ENCODE measurements at regions not wholly inside any gene's neighbourhood (a gene's known extent, or its start where the extent isn't known, plus 50 kb on each side); places are given as distances from the start of the nearest gene placed in this dataset.
"Not testable (repeated sequence)": the region's sequence is repeated elsewhere in the genome, so short reads cannot be mapped to it uniquely, and the experiment has no call there.

DNA sequence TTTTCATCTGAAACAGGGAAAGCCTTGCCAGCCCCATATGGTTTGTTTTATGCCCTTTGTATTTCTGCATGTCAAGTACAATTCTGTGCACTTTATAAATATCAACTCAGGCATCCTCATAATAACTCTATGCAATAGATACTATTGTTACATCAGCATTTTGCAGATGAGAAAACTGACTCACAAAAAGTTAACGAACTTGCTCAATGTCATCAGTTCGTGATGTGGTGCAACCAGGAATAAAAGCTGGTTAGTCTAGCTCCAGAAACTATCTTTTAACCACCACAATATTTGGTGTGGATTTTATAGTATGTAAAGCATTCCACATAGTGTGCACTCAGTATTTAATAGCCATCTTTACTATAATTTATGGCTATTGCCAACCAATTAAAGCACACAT is 134.9 kb downstream of the MRPS30 start:
- no peak for DNase-seq

DNA sequence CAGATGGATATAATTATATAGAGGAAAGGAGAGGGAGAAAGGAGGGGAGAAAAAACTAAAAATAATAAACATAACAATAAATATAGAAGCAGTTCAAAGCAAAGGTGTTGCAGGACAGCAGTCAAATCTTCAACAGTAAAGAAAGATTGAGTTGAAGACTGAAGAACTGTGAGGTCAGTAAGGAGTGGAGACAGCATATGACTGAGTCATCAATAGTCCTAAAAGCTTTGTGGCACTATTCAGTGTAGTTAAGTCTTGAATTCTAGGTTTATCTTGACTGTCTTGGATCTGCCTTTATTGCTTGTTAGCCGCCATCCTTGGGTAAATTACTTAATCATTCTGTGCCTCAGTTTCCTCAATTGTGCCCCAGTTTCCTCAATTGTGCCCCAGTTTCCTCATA is 137.0 kb downstream of the MRPS30 start:
- DNase-seq = no peak

DNA sequence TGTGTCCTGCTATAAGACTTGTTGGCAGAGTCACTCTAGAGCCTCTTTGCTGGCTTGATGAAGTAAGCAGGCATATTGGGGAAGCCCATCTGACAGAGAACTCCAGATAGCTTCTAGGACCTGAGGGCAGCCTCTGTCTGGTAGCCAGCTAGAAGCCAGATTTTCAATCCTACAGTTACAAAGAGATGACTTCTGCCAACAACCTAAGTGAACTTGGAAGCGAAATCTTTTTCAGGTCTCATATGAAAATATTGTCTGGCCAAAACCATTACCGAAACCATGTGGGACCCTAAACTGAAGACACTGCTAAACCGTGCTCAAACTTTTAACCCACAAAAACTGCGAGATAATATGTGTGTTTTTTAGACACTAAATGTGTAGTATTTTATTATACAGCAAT is 140.9 kb downstream of the MRPS30 start:
- DNase-seq = no peak

DNA sequence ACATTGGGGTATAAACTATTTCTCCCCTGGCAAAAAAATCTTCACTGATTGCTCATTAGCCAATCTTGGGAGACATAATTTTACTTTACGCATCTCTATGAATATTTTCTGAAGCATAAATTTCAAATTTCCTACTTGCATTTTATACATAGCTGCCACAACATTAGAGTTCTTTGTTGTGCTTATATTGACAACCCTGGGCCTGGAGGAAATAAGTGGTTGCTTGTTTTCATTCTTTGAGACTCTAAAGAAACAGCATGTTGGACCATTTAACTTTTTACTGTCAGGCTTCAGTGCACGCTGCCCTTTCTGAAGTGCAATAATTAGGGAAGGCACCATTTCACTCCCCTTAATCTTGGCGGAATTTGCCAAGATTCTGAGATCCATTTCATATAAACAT is 142.6 kb downstream of the MRPS30 start:
- no peak for DNase-seq

DNA sequence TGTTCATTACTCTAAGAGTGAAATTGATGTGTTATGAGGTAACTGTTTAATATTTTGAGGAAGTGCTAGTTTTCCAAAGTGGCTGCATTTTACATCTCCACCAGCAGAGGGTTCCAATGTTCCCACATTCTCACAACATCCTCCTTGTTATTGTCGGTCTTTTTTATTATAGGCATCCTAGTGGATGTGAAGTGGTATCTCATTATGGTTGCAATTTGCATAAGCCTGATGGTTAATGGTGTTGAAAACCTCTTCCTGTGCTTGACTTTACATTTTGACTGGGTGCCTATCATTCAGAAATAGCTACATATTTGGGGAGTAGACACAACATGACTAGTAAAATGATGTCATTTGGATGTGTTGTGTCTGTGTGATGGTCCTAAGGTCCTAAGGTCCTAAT is 143.6 kb downstream of the MRPS30 start:
- DNase-seq = peak; percentile 62

DNA sequence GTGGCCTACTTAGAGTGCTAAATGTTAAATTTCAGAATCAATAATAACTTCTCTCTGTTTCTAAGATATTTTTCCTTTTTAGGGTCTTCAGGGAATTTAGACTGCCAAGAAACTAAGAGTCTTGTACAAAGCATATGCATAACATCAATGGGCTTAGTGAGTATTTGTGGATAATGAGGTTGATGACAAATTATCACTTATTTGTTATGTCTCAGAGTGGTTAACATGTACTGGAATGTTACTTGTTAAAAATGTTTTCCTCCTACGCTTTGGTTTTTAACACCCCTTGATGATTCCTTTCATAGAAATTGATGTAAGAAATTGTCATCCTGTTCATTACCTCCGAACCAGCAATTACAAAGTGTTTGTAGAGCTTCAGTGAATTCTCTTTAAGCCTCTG is 144.3 kb downstream of the MRPS30 start:
- no peak for DNase-seq

DNA sequence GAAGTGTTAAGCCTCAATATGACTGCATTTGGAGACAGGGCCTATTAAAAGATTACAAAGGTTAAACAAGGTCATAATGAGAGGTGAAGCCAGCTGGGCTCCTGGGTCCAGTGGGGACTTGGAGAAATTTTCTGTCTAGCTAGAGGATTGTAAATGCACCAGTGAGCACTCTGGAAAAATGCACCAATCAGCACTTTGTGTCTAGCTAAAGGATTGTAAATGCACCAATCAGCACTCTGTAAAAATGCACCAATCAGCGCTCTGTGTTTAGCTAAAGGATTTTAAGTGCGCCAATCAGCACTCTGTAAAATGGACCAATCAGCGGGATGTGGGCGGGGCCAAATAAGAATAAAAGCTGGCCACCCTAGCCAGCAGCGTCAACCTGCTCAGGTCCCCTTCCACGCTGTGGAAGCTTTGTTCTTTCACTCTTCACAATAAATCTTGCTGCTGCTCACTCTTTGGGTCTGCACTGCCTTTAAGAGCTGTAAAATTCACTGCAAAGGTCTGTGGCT is 150.3 kb downstream of the MRPS30 start:
- DNase-seq = not testable (repeated sequence)

DNA sequence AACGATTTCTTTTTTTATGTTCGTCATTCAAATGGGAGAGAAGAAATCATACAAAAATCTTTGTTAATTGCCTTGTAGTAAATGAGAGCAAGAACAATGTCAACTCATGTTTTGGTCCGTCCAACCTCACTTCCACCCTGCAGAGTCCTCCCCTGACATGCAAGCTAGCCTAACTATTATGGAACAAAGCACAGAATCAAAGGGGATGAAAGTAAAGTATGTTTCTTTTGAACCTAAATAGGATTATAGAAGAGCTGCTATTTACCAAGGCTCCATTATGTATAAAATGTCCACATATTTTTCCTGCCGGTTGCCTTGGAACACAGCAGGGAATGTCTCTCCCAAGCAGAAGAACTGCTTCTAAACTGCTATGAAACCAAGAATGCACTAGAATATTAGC is 161.1 kb downstream of the MRPS30 start:
- no peak for DNase-seq

DNA sequence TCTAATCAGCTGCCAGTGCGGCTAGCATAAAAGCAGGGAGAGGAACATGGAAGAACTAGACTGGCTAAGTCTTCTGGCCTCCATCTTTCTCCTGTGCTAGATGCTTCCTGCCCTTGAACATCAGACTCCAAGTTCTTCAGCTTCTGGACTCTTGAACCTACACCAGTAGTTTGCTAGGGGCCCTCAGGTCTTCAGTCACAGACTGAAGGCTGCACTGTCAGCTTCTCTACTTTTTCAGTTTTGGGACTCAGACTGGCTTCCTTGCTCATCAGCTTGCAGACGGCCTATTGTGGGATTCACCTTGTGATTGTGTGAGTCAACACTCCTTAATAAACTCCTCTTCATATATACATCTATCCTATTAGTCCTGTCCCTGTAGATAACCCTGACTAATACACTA is 162.2 kb downstream of the MRPS30 start:
- not testable (repeated sequence) for DNase-seq

DNA sequence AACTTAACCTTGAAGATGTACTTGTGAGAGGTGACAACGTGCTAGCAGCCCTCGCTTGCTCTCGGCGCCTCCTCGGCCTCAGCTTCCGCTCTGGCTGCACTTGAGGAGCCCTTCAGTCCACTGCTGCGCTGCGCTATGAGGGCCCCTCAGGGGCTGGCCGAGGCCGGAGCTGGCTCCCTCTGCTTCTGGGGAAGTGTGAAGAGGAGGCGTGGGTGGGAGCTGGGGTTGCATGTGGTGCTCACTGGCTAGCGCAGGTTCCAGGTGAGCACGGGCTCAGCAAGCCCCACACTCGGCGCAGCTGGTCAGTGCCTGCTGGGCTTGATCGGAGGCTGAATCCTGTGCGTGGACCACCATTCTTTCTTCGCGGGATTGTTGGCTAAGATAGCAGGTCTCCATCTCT is 166.1 kb downstream of the MRPS30 start:
- DNase-seq = peak; percentile 7

DNA sequence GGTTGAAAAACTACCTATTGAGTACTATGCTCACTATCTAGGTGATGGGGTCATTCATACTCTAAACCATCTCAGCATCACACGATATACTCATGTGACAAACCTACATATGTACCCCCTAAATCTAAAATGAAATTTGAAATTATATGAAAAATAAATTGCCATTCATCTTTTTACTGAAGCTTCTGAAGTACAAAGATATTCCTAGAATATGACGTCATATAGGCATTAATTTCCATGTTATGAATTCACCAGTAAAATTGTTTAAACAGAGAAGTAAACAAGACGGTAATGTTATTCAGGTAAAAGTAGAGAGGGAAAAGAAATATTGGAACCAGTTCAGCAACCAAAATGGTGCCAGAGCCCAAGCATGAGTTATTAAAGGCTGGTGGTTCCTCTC is 173.0 kb downstream of the MRPS30 start:
- DNase-seq = no peak

DNA sequence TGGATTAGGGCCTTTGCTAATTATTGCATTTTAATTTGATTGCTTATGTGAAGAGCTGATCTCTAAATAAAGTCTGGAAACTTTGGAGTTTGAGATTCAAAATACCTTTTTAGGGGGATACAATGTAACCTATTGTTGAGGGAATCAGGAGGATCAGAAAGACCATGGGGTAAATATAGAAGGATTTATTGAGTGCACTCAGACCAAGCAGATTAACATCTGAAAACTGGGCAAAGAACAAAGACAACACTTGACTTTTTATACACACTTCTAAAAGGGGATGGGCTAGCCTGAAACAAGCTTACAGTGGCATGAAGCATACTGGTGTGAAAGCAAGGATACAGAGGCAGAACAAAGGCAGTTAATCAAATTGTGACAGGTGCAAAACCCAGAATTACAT is 174.3 kb downstream of the MRPS30 start:
- peak; percentile 17 for DNase-seq

DNA sequence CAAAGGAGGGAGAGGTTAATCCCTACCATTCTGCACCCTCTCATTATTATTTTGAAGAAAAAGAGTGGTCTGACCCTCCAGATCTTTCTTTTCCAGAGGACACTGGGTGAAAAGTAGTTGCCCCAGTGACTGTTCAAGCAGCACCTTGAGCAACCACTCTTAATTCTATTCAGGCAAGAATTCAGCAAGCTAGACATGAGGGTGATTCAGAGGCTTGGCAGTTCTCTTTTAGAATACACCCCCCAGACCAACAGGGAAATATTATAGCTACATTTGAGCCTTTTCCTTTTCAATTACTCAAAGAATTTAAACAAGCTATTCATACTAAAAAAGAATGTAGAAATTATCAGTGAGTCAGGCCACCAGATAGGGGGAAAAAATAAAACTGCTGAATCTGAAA is 178.3 kb downstream of the MRPS30 start:
- no peak for DNase-seq

DNA sequence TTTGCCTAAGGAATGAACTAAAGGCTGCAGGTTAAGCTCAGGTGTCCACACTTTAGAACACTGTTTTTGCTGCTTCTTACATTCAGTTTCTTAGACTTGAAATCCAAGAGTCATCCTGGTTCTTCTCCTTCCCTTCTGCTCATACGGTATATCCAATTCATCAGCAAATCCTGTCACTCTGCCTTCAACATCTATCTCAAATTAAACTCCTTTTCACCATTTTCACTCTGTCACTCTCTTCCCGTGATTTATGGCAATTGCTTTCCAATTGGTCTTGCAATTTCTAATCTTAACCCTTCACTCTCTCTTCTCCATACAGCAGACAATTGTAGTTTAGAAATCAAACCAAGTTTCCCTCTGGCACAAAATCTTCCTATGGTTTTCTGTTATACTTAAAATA is 182.9 kb downstream of the MRPS30 start:
- DNase-seq = no peak

DNA sequence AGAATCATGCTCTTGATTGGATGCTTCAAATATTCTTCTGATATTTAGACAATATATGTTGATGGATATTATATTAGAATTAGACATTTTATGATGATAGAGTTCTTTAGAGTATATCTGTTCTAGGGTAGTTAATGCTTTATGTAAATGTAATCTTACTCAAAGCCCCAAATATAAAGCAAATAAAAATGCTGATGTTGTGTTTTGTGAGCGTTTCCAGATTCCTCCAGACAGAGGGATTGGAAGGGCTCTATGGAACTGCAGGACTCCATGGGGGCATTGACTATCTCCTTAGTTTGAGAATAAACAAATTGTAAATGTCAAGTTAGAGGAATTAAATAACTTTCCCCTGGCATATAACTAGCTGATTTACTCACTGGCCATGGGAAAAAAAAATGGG is 184.5 kb downstream of the MRPS30 start:
- no peak for DNase-seq

DNA sequence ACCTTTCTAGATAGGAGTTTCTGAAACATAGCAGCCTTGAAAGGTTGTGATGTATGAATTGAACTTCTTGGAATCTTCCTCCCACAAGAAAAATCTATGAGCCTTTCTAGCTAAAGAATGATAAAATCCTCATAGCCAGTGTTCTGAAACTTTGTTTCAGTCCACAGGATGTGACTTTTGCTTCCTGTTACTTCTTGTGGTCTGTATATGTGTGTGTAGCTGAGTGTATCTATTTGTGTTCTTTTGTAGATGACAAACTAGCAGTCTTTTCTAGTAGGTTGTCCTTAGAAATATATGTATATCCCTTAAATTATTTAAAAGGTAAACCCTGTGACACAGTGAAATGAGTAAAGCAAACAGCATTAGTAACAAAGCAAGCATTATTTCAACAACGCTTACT is 188.8 kb downstream of the MRPS30 start:
- no peak for DNase-seq

DNA sequence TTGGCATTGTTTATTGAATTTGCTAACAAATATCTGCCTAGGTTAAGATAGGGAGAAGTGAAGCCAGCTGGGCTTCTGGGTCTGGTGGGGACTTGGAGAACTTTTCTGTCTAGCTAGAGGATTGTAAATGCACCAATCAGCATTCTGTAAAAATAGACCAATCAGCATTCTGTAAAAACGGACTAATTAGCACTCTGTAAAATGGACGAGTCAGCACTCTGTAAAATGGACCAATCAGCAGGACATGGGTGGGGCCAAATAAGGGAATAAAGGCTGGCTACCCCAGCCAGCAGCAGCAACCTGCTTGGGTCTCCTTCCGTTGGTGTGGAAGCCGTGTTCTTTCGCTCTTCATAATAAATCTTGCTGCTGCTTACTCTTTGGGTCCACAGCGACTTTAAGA is 198.4 kb downstream of the MRPS30 start:
- DNase-seq = not testable (repeated sequence)

DNA sequence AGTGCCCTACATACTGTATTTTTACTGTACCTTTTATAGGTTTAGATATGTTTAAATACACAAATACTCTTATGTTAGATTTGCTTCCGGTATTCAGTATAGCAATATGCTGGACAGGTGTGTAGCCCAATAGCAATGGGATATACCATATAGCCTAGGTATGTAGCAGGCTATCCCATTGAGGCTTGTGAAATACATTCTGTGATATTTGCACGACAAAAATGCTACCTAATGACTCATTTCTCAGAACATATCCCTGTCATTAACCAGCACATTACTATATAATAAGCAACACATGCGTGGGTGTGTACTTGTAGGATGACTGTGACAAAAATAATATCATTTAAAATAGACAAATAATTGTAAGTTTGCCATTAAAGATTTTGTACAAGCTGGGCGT is 208.8 kb downstream of the MRPS30 start:
- DNase-seq = no peak

DNA sequence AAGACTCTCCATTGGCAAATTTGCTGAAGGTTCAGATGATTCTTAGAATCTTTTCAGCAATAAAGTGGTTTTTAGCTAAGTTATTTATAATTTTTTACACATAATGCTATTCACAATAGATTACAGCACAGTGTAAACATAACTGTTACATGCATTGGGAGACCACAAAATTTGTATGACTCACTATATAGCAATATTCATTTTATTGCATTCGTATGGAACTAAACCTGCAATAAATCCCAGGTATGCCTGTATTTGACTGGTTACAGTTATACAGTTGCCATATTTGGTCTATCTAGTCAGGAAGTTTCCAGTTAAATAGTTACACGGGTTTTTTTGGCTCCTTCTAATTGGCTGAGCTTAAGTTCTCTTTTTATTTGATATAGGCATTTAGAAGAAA is 220.8 kb downstream of the MRPS30 start:
- no peak for DNase-seq

DNA sequence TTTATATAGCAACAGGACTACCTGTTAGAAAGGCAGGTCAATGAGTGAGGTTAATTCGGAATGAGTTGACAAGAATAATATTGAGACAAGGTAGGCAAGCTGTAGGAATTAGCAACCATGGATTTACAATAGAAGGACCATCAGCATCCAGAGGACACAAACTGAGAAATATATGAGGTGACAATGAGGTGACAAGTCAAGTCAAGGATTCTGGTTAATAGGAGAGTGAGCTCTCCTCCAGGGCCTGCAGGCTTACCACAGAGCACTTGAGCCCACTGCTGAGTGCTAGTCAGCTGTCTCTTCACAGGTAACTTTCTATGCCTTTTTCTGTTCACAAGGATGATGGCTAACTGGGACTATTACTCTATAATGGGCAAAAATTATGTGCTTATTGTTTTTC is 227.2 kb downstream of the MRPS30 start:
- DNase-seq = no peak

DNA sequence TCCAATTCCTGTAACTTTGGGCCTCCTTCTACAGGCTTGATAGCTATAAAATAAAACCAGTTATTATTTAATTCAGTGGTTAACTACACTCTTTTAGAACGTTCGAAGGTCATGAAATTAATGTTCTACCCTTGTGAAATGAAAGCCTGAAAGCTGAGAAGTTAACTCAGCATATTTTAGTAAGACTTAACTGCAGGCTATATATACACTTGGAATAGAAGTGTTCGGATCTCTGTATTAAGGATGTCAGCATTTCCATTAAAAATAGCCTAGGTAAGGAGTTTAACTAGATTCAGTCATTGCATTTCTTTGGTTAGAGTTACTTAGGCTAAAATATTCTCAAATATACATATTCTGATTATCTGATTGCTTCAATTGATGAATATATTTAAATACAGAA is 229.2 kb downstream of the MRPS30 start:
- no peak for DNase-seq

DNA sequence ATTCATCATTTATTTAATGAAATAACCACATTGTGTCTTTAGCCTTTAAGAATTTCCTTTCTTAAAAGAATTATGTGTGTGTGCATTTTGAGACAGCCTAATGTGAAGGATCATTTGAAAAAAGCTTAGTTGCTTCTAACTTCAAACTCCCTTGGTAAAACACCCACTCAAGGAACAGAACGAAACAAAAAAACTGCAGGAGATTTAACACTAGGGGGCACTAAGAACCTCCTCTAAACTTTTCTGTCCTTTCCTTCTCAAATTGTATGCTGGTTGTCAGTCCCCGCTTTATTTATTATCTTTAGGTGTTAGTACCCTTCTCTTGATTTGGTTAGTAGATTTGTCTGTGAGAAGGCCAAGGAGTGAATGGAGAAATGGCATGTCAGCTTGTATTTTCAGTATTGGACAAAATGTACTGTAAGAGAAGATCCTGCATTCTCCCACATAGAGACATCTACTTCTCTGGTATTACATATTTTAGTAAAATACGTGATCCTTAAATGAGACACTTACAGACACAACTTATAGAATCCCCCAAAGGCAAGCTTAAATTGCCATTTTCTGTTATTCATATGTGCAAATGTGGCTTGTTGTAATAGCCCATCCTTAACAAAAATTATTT is 229.7 kb downstream of the MRPS30 start:
- DNase-seq = peak; percentile 55

DNA sequence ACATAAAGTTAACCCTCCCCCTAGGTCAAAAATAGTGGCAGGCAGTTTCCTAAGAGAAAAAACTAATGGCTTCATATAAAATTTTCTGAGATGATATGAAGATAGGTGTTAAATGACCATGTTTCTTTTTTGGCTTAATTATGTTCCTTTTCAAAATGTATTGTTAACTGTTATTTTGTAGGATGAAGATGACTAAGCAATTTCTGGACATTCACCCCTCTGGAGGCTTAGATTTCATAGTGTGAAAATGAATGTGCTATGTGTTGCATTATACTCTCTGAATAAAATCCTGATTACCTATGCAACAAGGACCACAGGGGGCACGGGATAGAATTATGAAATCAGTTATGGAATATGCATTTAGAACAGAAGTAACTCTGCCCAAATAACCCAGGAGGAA is 233.5 kb downstream of the MRPS30 start:
- no peak for DNase-seq

DNA sequence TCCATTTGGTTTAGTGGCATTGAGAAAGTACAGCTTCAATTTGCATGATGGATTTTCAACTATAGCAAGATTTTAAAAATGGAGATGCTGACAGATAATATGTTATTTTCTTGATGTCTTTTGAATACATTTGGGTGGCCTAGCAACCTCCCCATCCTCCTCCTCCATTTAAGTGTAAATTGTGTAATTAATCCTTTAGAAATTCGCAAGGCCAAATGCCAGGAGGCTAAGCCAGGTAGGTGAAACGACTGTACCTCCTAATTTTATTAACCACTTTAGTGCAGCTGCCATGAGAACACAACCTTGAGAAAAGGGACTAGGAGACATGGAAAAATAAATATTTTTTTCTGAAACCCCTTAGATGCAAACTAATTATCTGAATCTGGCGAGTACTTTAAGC is 248.8 kb downstream of the MRPS30 start:
- DNase-seq = no peak

DNA sequence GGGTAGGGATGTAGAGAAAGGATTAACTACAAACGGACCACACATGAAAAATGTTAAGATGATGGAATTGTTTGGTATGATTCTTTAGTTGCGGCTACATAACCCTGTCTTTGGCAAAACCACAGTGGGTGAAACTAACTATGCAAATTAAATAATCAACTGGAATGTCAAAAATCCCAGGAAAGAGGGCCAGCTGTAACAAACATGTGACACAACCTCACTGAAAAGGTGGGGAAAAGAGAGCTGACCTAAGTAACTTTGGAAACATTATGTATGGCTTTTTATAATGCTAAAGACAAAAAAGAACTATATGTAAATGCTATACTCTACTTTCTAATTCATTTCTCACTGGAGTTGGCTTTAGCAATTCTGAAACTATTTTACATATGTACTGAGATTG is 252.0 kb downstream of the MRPS30 start:
- DNase-seq = no peak

DNA sequence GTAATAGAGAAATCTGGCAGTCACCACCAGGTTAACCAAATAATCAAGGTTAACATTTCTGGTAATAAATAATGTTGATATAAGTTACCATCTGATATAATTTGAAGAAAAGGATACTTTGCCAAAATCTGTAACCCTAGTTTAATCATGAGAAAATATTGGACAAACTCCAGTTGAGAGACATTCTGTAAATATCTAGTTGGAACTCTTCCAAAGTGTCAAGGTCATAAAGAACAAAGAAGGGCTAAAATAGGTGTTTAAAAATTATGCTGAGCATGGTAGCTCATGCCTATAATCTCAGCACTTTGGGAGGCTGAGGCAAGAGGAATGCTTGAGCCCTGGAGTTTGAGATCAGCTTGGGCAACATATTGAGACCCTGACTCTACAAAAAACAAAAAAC is 253.3 kb downstream of the MRPS30 start:
- no peak for DNase-seq
